ENCODE measurements at regions not wholly inside any gene's neighbourhood (a gene's known extent, or its start where the extent isn't known, plus 50 kb on each side); places are given as distances from the start of the nearest gene placed in this dataset.

- Histone ChIP-seq H3K27me3 (ENCODE audit: control insufficient read depth, insufficient read depth, low read length) (no peaks in the 10 kb centered on the region), H3K79me2 (ENCODE audit: control insufficient read depth, insufficient read depth, low read length) (no peaks in the 10 kb centered on the region), H3K27ac (ENCODE audit: insufficient read depth, low read length) (no peak overlapping the region), H3K4me2 (ENCODE audit: extremely low read depth, insufficient read depth, low read length) (no peak overlapping the region), H3K4me3 (replicated peaks in 1 of 4; ENCODE audit: control extremely low read depth in 1 of 4, insufficient read depth in 1 of 4, low read depth in 3 of 4, low read length in 4 of 4) (no peak overlapping the region), H3K4me1 (ENCODE audit: control insufficient read depth, extremely low read depth, insufficient read depth, low read length) (no peaks in the 10 kb centered on the region), H2AFZ (ENCODE audit: low read length) (no peak overlapping the region), H3K36me3 (ENCODE audit: control insufficient read depth, insufficient read depth, low read length) (no peaks in the 10 kb centered on the region), H4K20me1 (ENCODE audit: control insufficient read depth, extremely low read depth, insufficient read depth, low read length) (no peaks in the 10 kb centered on the region), H3K9me3 (ENCODE audit: control insufficient read depth, insufficient read depth, low read depth, low read length) (no peaks in the 10 kb centered on the region), H3K9ac (ENCODE audit: insufficient read depth, low read length) (no peak overlapping the region)
- DNase-seq (ENCODE audit: low read depth in 2 of 2), result no peak
- no peak for TF ChIP-seq EZH2 (IDR thresholded peaks at IDR 0.05; ENCODE audit: low read length, missing control alignments)
- no peak for TF ChIP-seq CTCF (conservative IDR thresholded peaks at IDR 0.05 in 1 of 2, IDR thresholded peaks at IDR 0.05 in 1 of 2; ENCODE audit: low read depth in 1 of 2, low read length in 2 of 2)
Measured at GRCh38 chr10:124219655-124220054, 126.3 kb upstream of the CHST15 start.

DNA sequence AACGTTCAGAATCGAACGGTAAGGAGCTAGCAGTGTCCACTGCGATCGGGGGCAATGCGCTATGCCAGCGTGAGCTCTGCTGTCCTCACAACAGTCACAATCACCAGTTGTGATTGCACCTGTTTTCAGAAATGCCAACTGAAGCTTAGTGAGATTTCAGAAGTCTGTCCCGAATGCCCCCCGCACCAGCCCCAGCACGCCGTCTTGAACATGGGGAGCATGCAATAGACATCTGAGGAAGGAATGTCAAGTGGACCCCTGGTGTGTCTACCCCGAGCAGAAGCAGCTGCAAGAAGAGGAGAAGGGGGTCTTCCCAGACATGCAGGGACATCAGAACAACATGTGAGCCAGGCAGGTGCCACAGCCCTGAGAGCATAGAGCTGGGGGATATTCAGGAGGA lies 125.7 kb upstream of the CHST15 start:
- H3K9ac ChIP-seq (ENCODE audit: insufficient read depth, low read length), result no peak overlapping the region
- H3K9me3 ChIP-seq (ENCODE audit: control insufficient read depth, insufficient read depth, low read depth, low read length), result no peaks in the 10 kb centered on the region
- H3K4me3 ChIP-seq (replicated peaks in 1 of 4; ENCODE audit: control extremely low read depth in 1 of 4, insufficient read depth in 1 of 4, low read depth in 3 of 4, low read length in 4 of 4), result no peak overlapping the region
- H3K4me1 ChIP-seq (ENCODE audit: control insufficient read depth, extremely low read depth, insufficient read depth, low read length), result no peaks in the 10 kb centered on the region
- no peak overlapping the region for H3K27ac ChIP-seq (ENCODE audit: insufficient read depth, low read length)
- no peaks in the 10 kb centered on the region for H3K79me2 ChIP-seq (ENCODE audit: control insufficient read depth, insufficient read depth, low read length)
- H2AFZ ChIP-seq (ENCODE audit: low read length), result no peak overlapping the region
- TF ChIP-seq EZH2 (IDR thresholded peaks at IDR 0.05; ENCODE audit: low read length, missing control alignments) (no peak), CTCF (conservative IDR thresholded peaks at IDR 0.05 in 1 of 2, IDR thresholded peaks at IDR 0.05 in 1 of 2; ENCODE audit: low read depth in 1 of 2, low read length in 2 of 2) (no peak)
- H3K36me3 ChIP-seq (ENCODE audit: control insufficient read depth, insufficient read depth, low read length), result no peaks in the 10 kb centered on the region
- H3K27me3 ChIP-seq (ENCODE audit: control insufficient read depth, insufficient read depth, low read length), result no peaks in the 10 kb centered on the region
- DNase-seq (ENCODE audit: low read depth in 2 of 2), result no peak
- H3K4me2 ChIP-seq (ENCODE audit: extremely low read depth, insufficient read depth, low read length), result no peak overlapping the region
- H4K20me1 ChIP-seq (ENCODE audit: control insufficient read depth, extremely low read depth, insufficient read depth, low read length), result no peaks in the 10 kb centered on the region

GRCh38 chr10:124217906-124218804 lies 124.8 kb upstream of the CHST15 start:
- Histone ChIP-seq H3K4me1 (ENCODE audit: control insufficient read depth, extremely low read depth, insufficient read depth, low read length) (no peaks in the 10 kb centered on the region), H3K9me3 (ENCODE audit: control insufficient read depth, insufficient read depth, low read depth, low read length) (no peaks in the 10 kb centered on the region), H3K36me3 (ENCODE audit: control insufficient read depth, insufficient read depth, low read length) (no peaks in the 10 kb centered on the region), H2AFZ (ENCODE audit: low read length) (no peak overlapping the region), H4K20me1 (ENCODE audit: control insufficient read depth, extremely low read depth, insufficient read depth, low read length) (no peaks in the 10 kb centered on the region), H3K79me2 (ENCODE audit: control insufficient read depth, insufficient read depth, low read length) (no peaks in the 10 kb centered on the region), H3K4me3 (replicated peaks in 1 of 4; ENCODE audit: control extremely low read depth in 1 of 4, insufficient read depth in 1 of 4, low read depth in 3 of 4, low read length in 4 of 4) (no peak overlapping the region), H3K4me2 (ENCODE audit: extremely low read depth, insufficient read depth, low read length) (no peak overlapping the region), H3K27me3 (ENCODE audit: control insufficient read depth, insufficient read depth, low read length) (no peaks in the 10 kb centered on the region), H3K27ac (ENCODE audit: insufficient read depth, low read length) (no peak overlapping the region), H3K9ac (ENCODE audit: insufficient read depth, low read length) (no peak overlapping the region)
- TF ChIP-seq CTCF (conservative IDR thresholded peaks at IDR 0.05 in 1 of 2, IDR thresholded peaks at IDR 0.05 in 1 of 2; ENCODE audit: low read depth in 1 of 2, low read length in 2 of 2) (no peak), EZH2 (IDR thresholded peaks at IDR 0.05; ENCODE audit: low read length, missing control alignments) (no peak)
- DNase-seq (ENCODE audit: low read depth in 2 of 2), result no peak

Data from fibroblast of lung (primary cell).